Neural progenitor cell (in vitro differentiated cells): ENCODE measurements at regions not wholly inside any gene's neighbourhood (a gene's known extent, or its start where the extent isn't known, plus 50 kb on each side); places are given as distances from the start of the nearest gene placed in this dataset.

Experiments used
- EZH2 ChIP-seq: fragments of 200-600 bp; sonication (generic); IDR thresholded peaks from 2 replicates; pipeline ENCODE4 v1.6.1; 2017; ENCODE audit warnings: antibody characterized with exemption, mild to moderate bottlenecking, moderate library complexity
- EZH2phosphoT487 ChIP-seq: fragments of 200-600 bp; sonication (generic); IDR thresholded peaks from 2 replicates; pipeline ENCODE4 v1.6.1; 2017; ENCODE audit warnings: antibody characterized with exemption
- TF ChIP-seq, protein P1 (sequence below): fragments of 200-600 bp; sonication (generic); IDR thresholded peaks from 2 replicates; pipeline ENCODE4 v1.5.1; 2017; ENCODE audit warnings: antibody characterized with exemption, mild to moderate bottlenecking

GRCh38 chr7:13159467-13160184 lies 472.2 kb downstream of the ARL4A start:
- TF ChIP-seq, protein P1, sequence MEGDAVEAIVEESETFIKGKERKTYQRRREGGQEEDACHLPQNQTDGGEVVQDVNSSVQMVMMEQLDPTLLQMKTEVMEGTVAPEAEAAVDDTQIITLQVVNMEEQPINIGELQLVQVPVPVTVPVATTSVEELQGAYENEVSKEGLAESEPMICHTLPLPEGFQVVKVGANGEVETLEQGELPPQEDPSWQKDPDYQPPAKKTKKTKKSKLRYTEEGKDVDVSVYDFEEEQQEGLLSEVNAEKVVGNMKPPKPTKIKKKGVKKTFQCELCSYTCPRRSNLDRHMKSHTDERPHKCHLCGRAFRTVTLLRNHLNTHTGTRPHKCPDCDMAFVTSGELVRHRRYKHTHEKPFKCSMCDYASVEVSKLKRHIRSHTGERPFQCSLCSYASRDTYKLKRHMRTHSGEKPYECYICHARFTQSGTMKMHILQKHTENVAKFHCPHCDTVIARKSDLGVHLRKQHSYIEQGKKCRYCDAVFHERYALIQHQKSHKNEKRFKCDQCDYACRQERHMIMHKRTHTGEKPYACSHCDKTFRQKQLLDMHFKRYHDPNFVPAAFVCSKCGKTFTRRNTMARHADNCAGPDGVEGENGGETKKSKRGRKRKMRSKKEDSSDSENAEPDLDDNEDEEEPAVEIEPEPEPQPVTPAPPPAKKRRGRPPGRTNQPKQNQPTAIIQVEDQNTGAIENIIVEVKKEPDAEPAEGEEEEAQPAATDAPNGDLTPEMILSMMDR = no peak
- TF ChIP-seq EZH2phosphoT487 (no peak), EZH2 (no peak)
